Tibial nerve (tissue), 4 donors: ENCODE measurements at regions not wholly inside any gene's neighbourhood (a gene's known extent, or its start where the extent isn't known, plus 50 kb on each side); places are given as distances from the start of the nearest gene placed in this dataset.
"Not testable (repeated sequence)": the region's sequence is repeated elsewhere in the genome, so short reads cannot be mapped to it uniquely, and the experiment has no call there.

Experiments used
- DNase-seq, 2 donors: peaks; one replicate each; pipeline ENCODE4 v3.0.0-alpha.2; 2019; ENCODE audit warnings: low spot score in 2 of 2
- H3K27ac ChIP-seq, 4 donors: fragments of 200-600 bp; sonication (generic) in 3 of 4; one replicate each; pipeline ENCODE4 v1.5.1; 2017 to 2019; ENCODE audit warnings: mild to moderate bottlenecking in 1 of 4
- H3K27me3 ChIP-seq, 2 donors: fragments of 200-600 bp; sonication (generic) in 1 of 2; one replicate each; pipeline versions ENCODE4 v1.5.1 to v1.6.0; 2017 to 2019
- H3K36me3 ChIP-seq, 3 donors: fragments of 200-600 bp; sonication (generic); one replicate each; pipeline ENCODE4 v1.5.1; 2018 to 2019
- H3K4me1 ChIP-seq, 4 donors: fragments of 200-600 bp; sonication (generic) in 3 of 4; one replicate each; pipeline ENCODE4 v1.5.1; 2017 to 2019
- H3K4me3 ChIP-seq, 4 donors: fragments of 200-600 bp; sonication (generic) in 3 of 4; one replicate each; pipeline ENCODE4 v1.5.1; 2017 to 2019; ENCODE audit warnings: mild to moderate bottlenecking in 1 of 4, moderate library complexity in 1 of 4
- H3K9me3 ChIP-seq, 4 donors: fragments of 200-600 bp; sonication (generic) in 3 of 4; one replicate each; pipeline ENCODE4 v1.5.1; 2017 to 2019
- EP300 ChIP-seq, 2 donors: sonication (generic); formaldehyde crosslinking; IDR thresholded peaks; one replicate each; pipeline ENCODE4 v1.6.1; 2017; ENCODE audit warnings: antibody characterized with exemption in 2 of 2, mild to moderate bottlenecking in 1 of 2
- POLR2A ChIP-seq, 2 donors: fragments of 450-650 bp; IDR thresholded peaks; one replicate each; pipeline ENCODE4 v1.6.1; 2017; ENCODE audit warnings: antibody characterized with exemption in 2 of 2, mild to moderate bottlenecking in 2 of 2, moderate library complexity in 2 of 2
- WGBS, 2 donors: methylation state at CpG; one replicate each; pipeline ENCODE4 v1.1.5; 2018; 5-methylcytosine and 5-hydroxymethylcytosine counted together
- TF ChIP-seq, protein P1 (sequence below), 5 experiments: fragments of 200-600 bp in 3 of 5; fragments of 450-650 bp in 2 of 5; sonication (generic) in 3 of 5; IDR thresholded peaks; one replicate each; pipeline ENCODE4 v1.5.1; 2016 to 2019; ENCODE audit warnings: antibody characterized with exemption in 5 of 5, mild to moderate bottlenecking in 3 of 5, moderate library complexity in 2 of 5

DNA sequence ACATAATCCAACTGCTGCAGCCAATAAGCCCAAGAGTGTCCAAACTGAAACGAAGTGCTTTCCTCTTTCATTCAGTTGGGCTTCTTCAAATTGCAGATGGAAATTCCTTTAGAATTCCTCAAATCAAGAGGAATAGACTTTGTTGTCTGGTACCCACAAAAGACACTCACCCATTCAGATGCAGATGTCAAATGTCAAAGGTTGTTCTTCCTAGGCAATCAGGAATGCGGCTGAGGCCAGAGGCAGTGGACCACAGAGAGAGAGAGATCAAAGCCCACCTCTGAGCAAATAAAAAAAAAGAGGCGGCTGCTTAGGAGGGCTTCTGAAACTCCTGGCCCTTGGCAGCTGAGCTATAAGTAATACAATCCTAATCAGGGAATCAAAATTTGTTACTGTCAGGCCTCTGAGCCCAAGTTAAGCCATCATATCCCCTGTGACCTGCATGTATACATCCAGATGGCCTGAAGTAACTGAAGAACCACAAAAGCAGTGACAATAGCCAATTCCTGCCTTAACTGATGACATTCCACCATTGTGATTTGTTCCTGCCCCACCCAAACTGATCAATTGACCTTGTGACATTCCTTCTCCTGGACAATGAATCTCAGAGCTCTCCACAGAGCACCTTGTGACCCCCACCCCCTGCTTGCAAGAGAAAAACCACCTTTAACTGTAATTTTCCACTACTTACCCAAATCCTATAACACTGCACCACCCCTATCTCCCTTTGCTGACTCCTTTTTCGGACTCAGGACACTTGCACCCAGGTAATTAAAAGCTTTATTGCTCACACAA, 303.0 kb upstream of the GJE1 start:
- no peak overlapping the region for H3K27ac ChIP-seq
- H3K36me3 ChIP-seq: no peaks in the 10 kb centered on the region
- 43 to 45% methylated on average over 4 of the region's 4 CpGs for WGBS, 2 donors
- H3K27me3 ChIP-seq: no peaks in the 10 kb centered on the region
- no peak for TF ChIP-seq EP300 (IDR thresholded peaks at IDR 0.05)
- TF ChIP-seq, protein P1, sequence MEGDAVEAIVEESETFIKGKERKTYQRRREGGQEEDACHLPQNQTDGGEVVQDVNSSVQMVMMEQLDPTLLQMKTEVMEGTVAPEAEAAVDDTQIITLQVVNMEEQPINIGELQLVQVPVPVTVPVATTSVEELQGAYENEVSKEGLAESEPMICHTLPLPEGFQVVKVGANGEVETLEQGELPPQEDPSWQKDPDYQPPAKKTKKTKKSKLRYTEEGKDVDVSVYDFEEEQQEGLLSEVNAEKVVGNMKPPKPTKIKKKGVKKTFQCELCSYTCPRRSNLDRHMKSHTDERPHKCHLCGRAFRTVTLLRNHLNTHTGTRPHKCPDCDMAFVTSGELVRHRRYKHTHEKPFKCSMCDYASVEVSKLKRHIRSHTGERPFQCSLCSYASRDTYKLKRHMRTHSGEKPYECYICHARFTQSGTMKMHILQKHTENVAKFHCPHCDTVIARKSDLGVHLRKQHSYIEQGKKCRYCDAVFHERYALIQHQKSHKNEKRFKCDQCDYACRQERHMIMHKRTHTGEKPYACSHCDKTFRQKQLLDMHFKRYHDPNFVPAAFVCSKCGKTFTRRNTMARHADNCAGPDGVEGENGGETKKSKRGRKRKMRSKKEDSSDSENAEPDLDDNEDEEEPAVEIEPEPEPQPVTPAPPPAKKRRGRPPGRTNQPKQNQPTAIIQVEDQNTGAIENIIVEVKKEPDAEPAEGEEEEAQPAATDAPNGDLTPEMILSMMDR (IDR thresholded peaks at IDR 0.05): no peak
- no peak for TF ChIP-seq POLR2A (IDR thresholded peaks at IDR 0.05)
- H3K4me3 ChIP-seq: no peak overlapping the region
- DNase-seq: no peak
- no peaks in the 10 kb centered on the region for H3K4me1 ChIP-seq
- H3K9me3 ChIP-seq: no peaks in the 10 kb centered on the region

DNA sequence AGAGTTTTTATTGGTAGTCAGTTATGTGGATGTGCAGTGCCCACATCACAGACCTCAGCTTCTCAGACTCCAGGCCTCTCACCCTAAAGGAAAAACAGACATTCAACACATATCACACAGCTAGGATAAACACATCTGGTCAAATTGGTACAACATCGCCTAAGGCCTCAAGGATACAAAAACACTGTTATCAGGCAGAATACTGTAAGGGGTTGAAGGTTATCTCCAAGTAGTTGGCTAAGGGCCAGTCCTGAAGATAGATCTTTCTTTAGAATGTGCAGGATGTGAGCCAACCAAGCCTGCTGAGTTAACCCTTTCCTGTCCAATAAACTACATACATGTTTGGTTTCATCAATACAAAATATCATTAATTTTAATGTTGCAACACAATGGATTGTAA, 308.4 kb upstream of the GJE1 start:
- H3K9me3 ChIP-seq: no peaks in the 10 kb centered on the region
- TF ChIP-seq, protein P1 (IDR thresholded peaks at IDR 0.05): no peak
- TF ChIP-seq EP300 (IDR thresholded peaks at IDR 0.05) (no peak), POLR2A (IDR thresholded peaks at IDR 0.05) (no peak)
- no peak overlapping the region for H3K27ac ChIP-seq
- WGBS, 2 donors: 55 to 74% methylated on average over 1 of the region's 1 CpG
- no peak for DNase-seq
- no peaks in the 10 kb centered on the region for H3K27me3 ChIP-seq
- H3K36me3 ChIP-seq: no peaks in the 10 kb centered on the region
- H3K4me3 ChIP-seq: no peak overlapping the region
- H3K4me1 ChIP-seq: no peaks in the 10 kb centered on the region

DNA sequence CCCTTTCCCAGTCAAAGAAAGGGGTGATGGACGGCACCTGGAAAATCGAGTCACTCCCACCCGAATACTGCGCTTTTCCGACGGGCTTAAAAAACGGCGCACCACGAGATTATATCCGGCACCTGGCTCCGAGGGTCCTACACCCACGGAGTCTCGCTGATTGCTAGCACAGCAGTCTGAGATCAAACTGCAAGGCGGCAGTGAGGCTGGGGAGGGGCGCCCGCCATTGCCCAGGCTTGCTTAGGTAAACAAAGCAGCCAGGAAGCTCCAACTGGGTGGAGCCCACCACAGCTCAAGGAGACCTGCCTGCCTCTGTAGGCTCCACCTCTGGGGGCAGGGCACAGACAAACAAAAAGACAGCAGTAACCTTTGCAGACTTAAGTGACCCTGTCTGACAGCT, 317.7 kb upstream of the GJE1 start:
- H3K4me3 ChIP-seq, H3K27me3 ChIP-seq, H3K36me3 ChIP-seq, H3K9me3 ChIP-seq, DNase-seq, H3K27ac ChIP-seq, H3K4me1 ChIP-seq: not testable (repeated sequence)
- 93 to 96% methylated on average over 16 of the region's 16 CpGs for WGBS, 2 donors

DNA sequence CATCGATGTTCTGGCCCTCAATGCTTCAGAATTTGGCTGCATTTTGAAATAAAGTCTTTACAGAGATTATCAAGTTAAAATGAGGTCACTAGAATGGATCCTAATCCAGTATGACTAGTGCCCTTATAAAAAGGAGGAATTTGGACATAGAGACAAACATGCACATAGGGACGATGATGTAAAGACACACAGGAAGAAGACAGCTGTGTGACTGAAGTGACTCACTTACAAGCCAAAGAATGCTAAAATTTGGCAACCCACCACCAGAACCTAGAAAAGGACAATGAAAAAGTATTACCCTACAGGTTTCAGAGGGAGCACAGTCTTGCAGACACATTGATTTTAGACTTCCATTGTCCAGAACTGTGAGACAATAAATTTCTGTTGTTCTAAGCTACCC, 322.8 kb upstream of the GJE1 start:
- 67 to 82% methylated on average over 2 of the region's 2 CpGs for WGBS, 2 donors
- H3K27ac ChIP-seq: no peak overlapping the region

DNA sequence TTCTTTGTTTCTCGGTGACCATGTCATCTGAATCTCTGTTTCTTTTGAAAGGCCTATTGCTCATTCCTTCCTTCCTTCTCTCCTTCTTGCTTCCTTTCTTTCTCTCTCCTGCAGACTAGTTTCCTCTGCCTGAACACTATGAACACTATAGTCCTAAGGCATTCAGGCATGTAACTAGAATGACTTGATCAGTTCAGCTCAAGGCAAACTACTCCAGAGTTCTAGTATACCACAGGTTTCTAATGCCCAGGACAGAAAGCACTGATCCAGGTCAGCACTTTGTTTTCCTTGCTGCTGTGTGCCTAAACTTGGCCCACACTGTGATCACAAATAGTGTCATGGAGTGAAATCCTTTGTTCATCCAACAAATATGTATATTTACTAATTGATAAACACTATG, 324.1 kb upstream of the GJE1 start:
- no peak overlapping the region for H3K27ac ChIP-seq
- H3K4me1 ChIP-seq: no peaks in the 10 kb centered on the region
- H3K4me3 ChIP-seq: no peak overlapping the region
- H3K27me3 ChIP-seq: no peaks in the 10 kb centered on the region
- TF ChIP-seq EP300 (IDR thresholded peaks at IDR 0.05): no peak
- TF ChIP-seq, protein P1 (IDR thresholded peaks at IDR 0.05): no peak
- TF ChIP-seq POLR2A (IDR thresholded peaks at IDR 0.05): no peak
- no peaks in the 10 kb centered on the region for H3K9me3 ChIP-seq
- 51 to 71% methylated on average over 1 of the region's 1 CpG for WGBS, 2 donors
- DNase-seq: no peak
- no peaks in the 10 kb centered on the region for H3K36me3 ChIP-seq

More for the DNA sequence above, 322.8 kb upstream of the GJE1 start:
- Histone ChIP-seq H3K4me1 (no peaks in the 10 kb centered on the region), H3K27me3 (no peaks in the 10 kb centered on the region), H3K4me3 (no peak overlapping the region), H3K9me3 (no peaks in the 10 kb centered on the region), H3K36me3 (no peaks in the 10 kb centered on the region)
- TF ChIP-seq POLR2A (IDR thresholded peaks at IDR 0.05): no peak
- TF ChIP-seq EP300 (IDR thresholded peaks at IDR 0.05): no peak
- TF ChIP-seq, protein P1 (IDR thresholded peaks at IDR 0.05): no peak
- DNase-seq: no peak

DNA sequence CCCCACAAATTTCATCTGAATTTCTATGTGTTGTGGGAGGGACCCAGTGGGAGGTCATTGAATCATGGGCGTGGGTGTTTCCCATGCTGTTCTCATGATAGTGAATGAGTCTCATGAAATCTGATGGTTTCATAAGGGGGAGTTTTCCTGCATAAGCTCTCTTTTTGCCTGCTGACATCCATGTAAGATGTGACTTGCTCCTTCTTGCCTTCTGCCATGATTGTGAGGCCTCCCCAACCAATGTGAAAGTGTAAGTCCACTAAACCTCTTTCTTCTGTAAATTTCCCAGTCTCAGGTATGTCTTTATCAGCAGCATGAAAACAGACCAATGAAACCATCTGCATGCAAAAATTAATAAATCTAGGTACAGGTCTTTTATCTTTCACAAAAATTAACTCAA, 331.8 kb upstream of the GJE1 start:
- 67 to 71% methylated on average over 1 of the region's 1 CpG for WGBS, 2 donors
- not testable (repeated sequence) for H3K4me3 ChIP-seq, H3K4me1 ChIP-seq, H3K27me3 ChIP-seq, H3K36me3 ChIP-seq, DNase-seq, H3K9me3 ChIP-seq, H3K27ac ChIP-seq
